Progenitor cell of endocrine pancreas (in vitro differentiated cells): ENCODE measurements at regions not wholly inside any gene's neighbourhood (a gene's known extent, or its start where the extent isn't known, plus 50 kb on each side); places are given as distances from the start of the nearest gene placed in this dataset.

ENCODE experiments used
- DNase-seq: peaks from one replicate; pipeline ENCODE4 v3.0.0; 2021; ENCODE audit warnings: low spot score; ENCODE audit not compliant: unreplicated experiment
- H3K27ac Mint-ChIP-seq: 2 replicates; pipeline ENCODE4 v1.8.0; 2021; ENCODE audit warnings: mild to moderate bottlenecking, moderate library complexity, mixed read lengths
- H3K27me3 Mint-ChIP-seq: 2 replicates; pipeline ENCODE4 v1.8.0; 2021; ENCODE audit warnings: mixed read lengths
- H3K36me3 Mint-ChIP-seq: 2 replicates; pipeline ENCODE4 v1.8.0; 2022; ENCODE audit warnings: mixed read lengths; ENCODE audit not compliant: insufficient read depth
- H3K4me1 Mint-ChIP-seq: 2 replicates; pipeline ENCODE4 v1.8.0; 2021; ENCODE audit warnings: low read depth, mixed read lengths
- H3K4me3 Mint-ChIP-seq: 2 replicates; pipeline ENCODE4 v1.8.0; 2021; ENCODE audit warnings: low read depth, mild to moderate bottlenecking, moderate library complexity, mixed read lengths
- H3K9me3 Mint-ChIP-seq: 2 replicates; pipeline ENCODE4 v1.8.0; 2021; ENCODE audit warnings: low read depth, mixed read lengths
- TF ChIP-seq, protein P1 (sequence below): fragments of 200-600 bp; sonication (generic); IDR thresholded peaks from one replicate; pipeline ENCODE4 v1.5.0; 2021; ENCODE audit warnings: antibody characterized with exemption, mild to moderate bottlenecking; ENCODE audit not compliant: unreplicated experiment

DNA sequence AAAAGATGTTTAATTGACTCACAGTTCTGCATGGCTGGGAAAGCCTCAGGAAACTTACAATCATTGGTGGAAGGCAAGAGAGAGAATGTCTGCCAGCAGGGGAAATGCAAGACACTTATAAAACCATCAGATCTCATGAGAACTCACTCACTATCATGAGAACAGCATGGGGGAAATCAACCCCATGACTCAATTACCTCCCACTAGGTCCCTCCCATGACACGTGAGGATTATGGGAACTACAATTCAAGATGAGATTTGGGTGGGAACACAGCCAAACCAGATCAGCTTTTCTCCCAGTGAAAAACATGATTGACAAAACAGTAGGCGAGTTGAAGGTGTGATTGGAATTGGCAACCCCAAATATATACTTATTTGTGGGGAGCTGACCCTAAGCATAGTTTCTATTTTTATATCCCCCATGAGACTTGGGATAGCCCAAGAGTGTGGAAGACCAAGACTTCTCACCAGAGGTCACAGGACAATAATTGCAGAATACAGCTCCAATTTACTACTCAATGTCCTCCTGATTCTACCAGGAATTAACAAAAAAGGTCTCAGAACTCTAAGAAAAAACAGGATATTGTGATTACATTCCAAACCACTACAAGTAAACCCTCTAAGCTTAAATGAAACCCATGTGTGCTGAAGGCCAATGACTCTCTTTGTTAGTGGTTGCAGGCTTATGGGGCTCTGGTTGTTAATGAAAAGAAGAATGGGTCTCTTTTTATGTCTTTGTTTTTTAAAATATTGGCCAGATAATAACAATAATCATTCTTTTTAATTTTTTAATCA is 96.1 kb upstream of the PIK3C3 start:
- no peak for DNase-seq
- Mint-ChIP-seq H3K27ac (no peak overlapping the region), H3K9me3 (no peaks in the 10 kb centered on the region), H3K36me3 (no peaks in the 10 kb centered on the region), H3K4me3 (no peak overlapping the region), H3K27me3 (no peaks in the 10 kb centered on the region), H3K4me1 (peaks cover 5% of the 10 kb centered on the region)
- TF ChIP-seq, protein P1, sequence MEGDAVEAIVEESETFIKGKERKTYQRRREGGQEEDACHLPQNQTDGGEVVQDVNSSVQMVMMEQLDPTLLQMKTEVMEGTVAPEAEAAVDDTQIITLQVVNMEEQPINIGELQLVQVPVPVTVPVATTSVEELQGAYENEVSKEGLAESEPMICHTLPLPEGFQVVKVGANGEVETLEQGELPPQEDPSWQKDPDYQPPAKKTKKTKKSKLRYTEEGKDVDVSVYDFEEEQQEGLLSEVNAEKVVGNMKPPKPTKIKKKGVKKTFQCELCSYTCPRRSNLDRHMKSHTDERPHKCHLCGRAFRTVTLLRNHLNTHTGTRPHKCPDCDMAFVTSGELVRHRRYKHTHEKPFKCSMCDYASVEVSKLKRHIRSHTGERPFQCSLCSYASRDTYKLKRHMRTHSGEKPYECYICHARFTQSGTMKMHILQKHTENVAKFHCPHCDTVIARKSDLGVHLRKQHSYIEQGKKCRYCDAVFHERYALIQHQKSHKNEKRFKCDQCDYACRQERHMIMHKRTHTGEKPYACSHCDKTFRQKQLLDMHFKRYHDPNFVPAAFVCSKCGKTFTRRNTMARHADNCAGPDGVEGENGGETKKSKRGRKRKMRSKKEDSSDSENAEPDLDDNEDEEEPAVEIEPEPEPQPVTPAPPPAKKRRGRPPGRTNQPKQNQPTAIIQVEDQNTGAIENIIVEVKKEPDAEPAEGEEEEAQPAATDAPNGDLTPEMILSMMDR = no peak

DNA sequence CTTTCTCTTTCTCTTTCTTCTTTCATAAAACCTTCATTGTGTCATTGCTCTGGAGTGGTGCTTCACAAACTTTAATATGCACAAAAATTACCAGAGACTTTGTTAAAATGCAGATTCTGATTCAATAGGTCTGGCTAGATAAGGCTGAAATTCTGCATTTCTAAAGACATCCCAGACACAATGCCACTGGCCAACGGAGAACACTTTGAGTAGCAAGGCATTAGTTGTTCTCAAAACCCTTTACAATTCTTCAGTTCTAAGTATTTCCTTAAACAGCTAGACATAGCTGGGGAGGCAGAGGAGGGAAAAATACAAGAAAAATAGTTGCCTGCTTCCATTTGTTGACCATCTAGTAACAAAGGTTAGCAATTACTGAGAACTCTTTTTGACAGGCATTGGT is 101.8 kb upstream of the PIK3C3 start:
- H3K4me3 Mint-ChIP-seq = no peak overlapping the region
- no peak for DNase-seq
- H3K27ac Mint-ChIP-seq = no peak overlapping the region
- peaks cover 12% of the 10 kb centered on the region for H3K9me3 Mint-ChIP-seq
- H3K27me3 Mint-ChIP-seq = no peaks in the 10 kb centered on the region
- TF ChIP-seq, protein P1 = no peak
- H3K36me3 Mint-ChIP-seq = peaks cover 3% of the 10 kb centered on the region
- peaks cover 34% of the 10 kb centered on the region for H3K4me1 Mint-ChIP-seq

DNA sequence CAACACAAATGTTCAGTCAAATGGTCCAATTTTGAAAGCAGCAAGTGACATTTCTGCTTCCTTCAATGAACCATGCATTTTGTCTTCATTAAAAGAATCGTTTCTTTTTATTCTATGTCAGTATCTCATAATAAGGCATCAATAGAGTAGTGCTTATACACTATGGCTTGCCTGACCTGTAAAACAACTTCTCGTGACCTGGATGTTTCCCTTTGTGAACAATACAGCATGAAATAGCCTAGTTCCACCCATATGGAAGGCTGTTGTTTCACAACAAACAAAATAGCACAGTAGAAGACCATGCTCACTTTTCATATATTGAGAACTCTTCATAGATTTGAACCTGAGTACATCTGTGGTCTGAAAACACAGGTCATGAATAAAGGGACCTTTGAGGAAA is 104.3 kb upstream of the PIK3C3 start:
- peaks cover 46% of the 10 kb centered on the region for H3K4me1 Mint-ChIP-seq
- peaks cover 3% of the 10 kb centered on the region for H3K36me3 Mint-ChIP-seq
- H3K4me3 Mint-ChIP-seq = no peak overlapping the region
- H3K27me3 Mint-ChIP-seq = no peaks in the 10 kb centered on the region
- peak overlapping the region; percentile 26 for H3K27ac Mint-ChIP-seq
- no peak for DNase-seq
- TF ChIP-seq, protein P1 = no peak
- peaks cover 15% of the 10 kb centered on the region for H3K9me3 Mint-ChIP-seq

DNA sequence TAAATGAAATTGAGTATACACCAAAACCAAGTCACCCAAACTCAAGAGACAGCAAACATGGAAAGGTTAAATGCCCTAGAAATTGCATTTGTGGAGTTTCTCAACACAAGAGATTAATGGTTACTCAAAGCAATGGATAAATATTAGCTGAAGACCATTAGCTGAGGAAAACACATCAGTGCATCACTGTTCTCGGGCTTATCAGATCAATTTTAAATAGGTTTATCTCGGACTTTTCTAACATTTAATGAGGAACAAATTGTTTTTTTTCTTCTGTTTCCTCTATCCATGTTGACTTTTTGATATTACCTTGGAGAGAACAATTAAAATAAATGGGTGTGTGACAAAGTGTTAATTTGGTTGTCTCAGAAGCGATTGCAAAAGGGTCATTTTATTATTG is 105.4 kb upstream of the PIK3C3 start:
- peaks cover 3% of the 10 kb centered on the region for H3K36me3 Mint-ChIP-seq
- H3K4me1 Mint-ChIP-seq = peaks cover 48% of the 10 kb centered on the region
- TF ChIP-seq, protein P1 = no peak
- H3K27ac Mint-ChIP-seq = peak overlapping the region; percentile 64
- no peak for DNase-seq
- peaks cover 20% of the 10 kb centered on the region for H3K9me3 Mint-ChIP-seq
- no peak overlapping the region for H3K4me3 Mint-ChIP-seq
- no peaks in the 10 kb centered on the region for H3K27me3 Mint-ChIP-seq

DNA sequence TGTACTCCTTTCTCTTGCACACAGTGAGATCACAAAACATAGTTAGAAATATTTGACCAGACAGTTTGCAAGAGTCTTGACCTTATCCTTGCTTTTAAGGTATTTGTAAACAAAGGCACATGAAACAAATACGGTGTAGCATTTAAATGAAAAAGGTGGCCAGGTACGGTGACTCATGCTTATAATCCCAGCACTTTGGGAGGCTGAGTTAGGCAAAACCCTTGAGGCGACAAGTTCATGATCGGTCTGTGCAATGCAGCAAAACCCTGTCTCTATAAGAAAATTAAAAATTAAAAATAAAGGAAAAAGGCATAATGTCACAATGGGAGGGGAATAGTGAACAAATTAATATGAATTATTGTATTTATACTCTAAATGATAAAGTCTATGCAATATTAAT is 109.5 kb upstream of the PIK3C3 start:
- H3K27ac Mint-ChIP-seq = no peak overlapping the region

More for the DNA sequence above, 109.5 kb upstream of the PIK3C3 start:
- Mint-ChIP-seq H3K36me3 (no peaks in the 10 kb centered on the region), H3K27me3 (no peaks in the 10 kb centered on the region), H3K4me3 (no peak overlapping the region), H3K4me1 (peaks cover 38% of the 10 kb centered on the region), H3K9me3 (peaks cover 13% of the 10 kb centered on the region)
- TF ChIP-seq, protein P1 = no peak
- DNase-seq = no peak
